ENCODE measurements at regions not wholly inside any gene's neighbourhood (a gene's known extent, or its start where the extent isn't known, plus 50 kb on each side); places are given as distances from the start of the nearest gene placed in this dataset.

DNA sequence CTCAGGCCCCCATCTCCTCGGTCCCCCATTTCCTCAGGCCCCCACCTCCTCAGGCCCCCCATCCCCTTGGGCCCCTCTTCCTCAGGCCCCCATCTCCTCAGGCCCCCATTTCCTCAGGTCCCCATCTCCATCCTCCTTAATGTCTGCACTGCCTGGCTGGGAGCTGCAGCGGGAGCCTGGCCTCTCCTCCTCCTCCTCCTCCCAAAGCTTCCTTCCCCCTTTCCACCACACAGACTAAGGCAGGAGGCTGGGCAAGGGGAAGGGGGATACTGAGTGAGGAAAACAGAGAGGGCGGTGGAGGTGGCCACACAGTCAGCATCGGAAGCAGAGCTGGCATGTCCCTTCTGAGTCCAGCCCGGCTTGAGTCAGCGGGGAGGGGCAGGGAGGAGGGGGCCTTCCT lies 122.6 kb upstream of the RPS6KA2 start:
- intact Hi-C loops (cut with DNase I), result no loop called here
- Histone ChIP-seq H3K4me1 (replicated peaks) (no peaks in the 10 kb centered on the region), H3K4me3 (no peak overlapping the region), H3K27ac (no peak overlapping the region), H3K9me3 (no peaks in the 10 kb centered on the region), H3K36me3 (no peaks in the 10 kb centered on the region), H3K27me3 (replicated peaks; ENCODE audit: insufficient read depth) (no peaks in the 10 kb centered on the region)
- 81% methylated on average over 5 of the region's 6 CpGs for WGBS
- DNase-seq (ENCODE audit: low spot score), result no peak
- TF ChIP-seq POLR2AphosphoS5 (IDR thresholded peaks at IDR 0.05) (no peak), CTCF (IDR thresholded peaks at IDR 0.05) (no peak), POLR2A (IDR thresholded peaks at IDR 0.05) (no peak)

GRCh38 chr6:166747644-166748595 lies 120.9 kb upstream of the RPS6KA2 start:
- Histone ChIP-seq H3K36me3 (no peaks in the 10 kb centered on the region), H3K9me3 (no peaks in the 10 kb centered on the region), H3K4me1 (replicated peaks) (no peaks in the 10 kb centered on the region), H3K4me3 (no peak overlapping the region), H3K27me3 (replicated peaks; ENCODE audit: insufficient read depth) (no peaks in the 10 kb centered on the region), H3K27ac (no peak overlapping the region)
- whole genome bisulfite sequencing, result 50% methylated on average over 25 of the region's 29 CpGs
- intact Hi-C loops (cut with DNase I), result no loop called here
- TF ChIP-seq CTCF (IDR thresholded peaks at IDR 0.05) (no peak), POLR2A (IDR thresholded peaks at IDR 0.05) (no peak), POLR2AphosphoS5 (IDR thresholded peaks at IDR 0.05) (no peak)
- no peak for DNase-seq (ENCODE audit: low spot score)

DNA sequence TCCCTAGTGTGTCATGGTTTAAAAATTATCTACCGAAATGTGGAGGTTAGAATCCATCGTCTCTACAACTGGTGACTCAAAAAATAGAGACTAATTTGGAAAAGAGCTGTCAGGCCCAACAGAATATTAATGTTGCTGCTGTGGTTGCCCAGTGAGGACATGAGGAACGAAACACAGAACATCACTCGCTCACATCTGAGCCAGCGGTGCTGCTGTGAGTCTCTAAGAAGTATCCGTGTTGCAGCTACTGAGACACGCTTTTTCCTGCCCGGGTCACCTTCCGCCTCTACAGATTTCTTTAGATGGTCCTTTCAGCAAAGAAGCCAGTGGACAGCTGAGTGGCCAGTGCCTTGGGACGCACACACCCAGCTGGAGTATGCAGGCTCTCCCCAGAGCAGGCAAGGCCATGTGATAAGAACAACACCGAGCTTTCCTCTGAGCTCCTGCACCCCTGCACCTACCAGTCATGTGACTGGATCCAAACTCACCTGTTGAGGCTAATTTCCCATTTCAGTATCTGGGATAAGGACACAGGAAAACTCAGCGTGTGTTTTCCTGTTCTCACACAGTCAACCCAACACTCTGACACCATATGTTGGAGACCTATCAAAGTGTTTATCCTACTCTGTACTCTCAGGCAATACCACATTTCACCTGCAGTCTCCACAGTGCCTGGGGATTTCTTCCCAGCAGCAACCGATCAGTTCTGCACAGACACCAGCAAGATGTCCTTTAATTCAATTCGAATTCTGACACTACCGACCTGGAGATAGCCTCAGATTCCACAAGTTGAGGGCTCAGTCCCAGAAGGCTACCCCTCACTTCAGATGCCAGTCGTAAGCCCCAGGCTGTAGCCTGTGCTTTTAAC lies 119.0 kb upstream of the RPS6KA2 start:
- Histone ChIP-seq H3K27me3 (replicated peaks; ENCODE audit: insufficient read depth) (no peaks in the 10 kb centered on the region), H3K36me3 (no peaks in the 10 kb centered on the region), H3K9me3 (no peaks in the 10 kb centered on the region), H3K4me3 (no peak overlapping the region), H3K27ac (no peak overlapping the region), H3K4me1 (replicated peaks) (no peaks in the 10 kb centered on the region)
- TF ChIP-seq CTCF (IDR thresholded peaks at IDR 0.05) (no peak), POLR2A (IDR thresholded peaks at IDR 0.05) (no peak), POLR2AphosphoS5 (IDR thresholded peaks at IDR 0.05) (no peak)
- intact Hi-C loops (cut with DNase I), result no loop called here
- DNase-seq (ENCODE audit: low spot score), result no peak
- 93% methylated on average over 16 of the region's 16 CpGs for WGBS

DNA sequence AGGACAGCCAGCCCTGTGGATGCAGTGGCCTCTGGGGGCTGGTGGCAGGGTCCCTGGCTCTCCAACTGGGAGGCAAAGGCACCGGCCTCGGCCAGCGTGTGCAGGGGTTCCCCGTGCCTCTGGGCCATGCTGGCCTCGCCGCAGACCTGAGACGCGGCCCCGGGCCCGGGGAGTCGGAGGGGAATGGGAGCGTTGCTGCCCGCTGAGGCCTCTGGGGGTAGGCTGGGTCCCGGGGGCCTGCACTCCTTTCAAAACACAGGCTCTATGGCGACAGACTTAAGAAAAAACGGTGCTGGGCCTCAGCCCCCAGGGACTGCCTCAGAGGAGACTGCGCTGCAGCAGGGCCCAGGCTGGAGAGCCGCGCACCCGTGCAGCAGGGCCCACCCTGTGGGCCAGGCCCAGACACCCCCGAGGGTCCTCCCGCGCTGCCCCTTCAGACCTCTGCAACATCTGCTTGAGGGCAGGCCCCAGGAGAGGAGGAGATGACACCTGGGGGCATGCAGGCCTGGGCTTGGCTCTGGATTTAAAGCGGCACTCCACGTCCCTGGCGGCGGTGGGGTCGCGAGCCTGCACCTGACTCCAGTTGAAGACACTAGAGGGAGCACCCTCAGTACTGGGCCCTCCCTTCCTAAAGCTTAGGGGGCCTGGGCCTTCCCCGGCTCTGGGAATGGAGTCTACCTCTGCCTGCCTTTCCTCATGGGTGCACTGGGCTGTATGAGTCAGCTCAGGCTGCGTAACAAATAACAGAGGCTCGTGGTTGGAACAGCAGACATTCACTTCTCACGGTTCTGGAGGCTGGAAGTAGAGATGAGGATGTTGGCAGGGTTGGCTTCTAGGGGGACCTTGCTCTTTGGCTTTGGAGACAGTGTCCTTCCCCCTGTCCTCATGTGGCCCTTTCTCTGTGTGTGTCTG lies 117.4 kb upstream of the RPS6KA2 start:
- intact Hi-C loops (cut with DNase I), result no loop called here
- no peak overlapping the region for H3K4me3 ChIP-seq
- H3K27ac ChIP-seq, result no peak overlapping the region
- DNase-seq (ENCODE audit: low spot score), result no peak
- WGBS, result 95% methylated on average over 24 of the region's 33 CpGs
- H3K9me3 ChIP-seq, result no peaks in the 10 kb centered on the region
- no peaks in the 10 kb centered on the region for H3K27me3 ChIP-seq (replicated peaks; ENCODE audit: insufficient read depth)
- H3K36me3 ChIP-seq, result no peaks in the 10 kb centered on the region
- TF ChIP-seq POLR2AphosphoS5 (IDR thresholded peaks at IDR 0.05), result no peak
- no peak for TF ChIP-seq POLR2A (IDR thresholded peaks at IDR 0.05)
- TF ChIP-seq CTCF (IDR thresholded peaks at IDR 0.05), result no peak
- H3K4me1 ChIP-seq (replicated peaks), result no peaks in the 10 kb centered on the region
